WERI-Rb-1 (cell line): ENCODE measurements at regions not wholly inside any gene's neighbourhood (a gene's known extent, or its start where the extent isn't known, plus 50 kb on each side); places are given as distances from the start of the nearest gene placed in this dataset.
"Not testable (repeated sequence)": the region's sequence is repeated elsewhere in the genome, so short reads cannot be mapped to it uniquely, and the experiment has no call there.

ENCODE experiments used
- DNase-seq: peaks from one replicate; pipeline ENCODE4 v3.0.0-alpha.2; 2020
- H3K27ac ChIP-seq: fragments of 250-450 bp; sonication (Bioruptor Pico); 2 replicates; pipeline ENCODE4 v1.5.1; 2020; ENCODE audit warnings: mild to moderate bottlenecking, moderate library complexity
- H3K27me3 ChIP-seq: fragments of 250-450 bp; sonication (Bioruptor Pico); 2 replicates; pipeline ENCODE4 v1.5.1; 2021; ENCODE audit warnings: mild to moderate bottlenecking, low read depth, moderate library complexity; ENCODE audit not compliant: insufficient read depth, severe bottlenecking
- H3K36me3 ChIP-seq: fragments of 250-450 bp; sonication (Bioruptor Pico); 2 replicates; pipeline ENCODE4 v1.5.1; 2020; ENCODE audit warnings: mild to moderate bottlenecking, moderate library complexity
- H3K4me3 ChIP-seq: 2 replicates; pipeline ENCODE4 v1.5.1; 2011; ENCODE audit warnings: low read depth, mild to moderate bottlenecking, control low read depth, low read length
- H3K9me3 ChIP-seq: fragments of 250-450 bp; sonication (Bioruptor Pico); 2 replicates; pipeline ENCODE4 v1.5.1; 2021; ENCODE audit warnings: mild to moderate bottlenecking, moderate library complexity; ENCODE audit not compliant: severe bottlenecking
- TF ChIP-seq, protein P1 (sequence below): IDR thresholded peaks from 2 replicates; pipeline ENCODE4 v1.5.1; 2011; ENCODE audit warnings: low read depth, mild to moderate bottlenecking, control low read depth, inconsistent platforms, low read length

DNA sequence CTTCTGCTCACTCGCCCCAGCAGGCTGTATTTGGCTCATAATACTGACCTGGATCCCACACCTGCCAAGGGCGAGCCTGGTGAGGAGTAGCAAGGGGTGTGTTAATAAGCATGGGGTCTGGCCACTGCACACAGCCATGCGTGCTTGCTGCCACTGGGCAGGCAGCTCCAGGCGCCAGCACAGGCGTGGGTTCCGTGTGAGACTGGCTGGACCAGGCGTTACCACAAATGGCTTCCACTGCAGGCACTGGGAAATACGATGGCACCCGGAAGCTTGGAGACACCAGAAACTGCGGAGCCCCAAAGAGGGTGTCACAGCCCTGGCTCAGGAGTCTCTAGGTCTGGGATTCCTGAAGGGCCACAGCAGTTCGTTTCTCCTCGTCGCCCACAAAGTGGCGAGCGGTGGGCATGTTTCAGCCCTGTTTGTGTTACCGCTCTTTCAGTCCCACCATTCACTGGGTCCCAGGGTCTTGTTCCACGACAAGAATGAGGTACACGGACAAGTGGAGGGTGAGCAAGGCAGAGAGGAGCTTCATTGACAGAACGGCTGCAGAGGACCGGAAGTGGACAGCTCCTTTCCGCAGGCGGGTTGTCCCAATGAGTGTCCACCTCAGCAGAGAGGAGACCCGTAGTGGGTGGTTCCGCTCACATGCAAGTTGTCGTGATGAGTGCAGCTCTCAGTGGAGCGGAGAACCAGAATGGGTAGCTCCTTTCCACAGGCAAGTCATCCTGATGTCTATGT, 428.9 kb downstream of the EPHA5 start:
- Histone ChIP-seq H3K27me3 (no peaks in the 10 kb centered on the region), H3K36me3 (no peaks in the 10 kb centered on the region), H3K4me3 (no peak overlapping the region), H3K9me3 (no peaks in the 10 kb centered on the region), H3K27ac (no peak overlapping the region)
- TF ChIP-seq, protein P1, sequence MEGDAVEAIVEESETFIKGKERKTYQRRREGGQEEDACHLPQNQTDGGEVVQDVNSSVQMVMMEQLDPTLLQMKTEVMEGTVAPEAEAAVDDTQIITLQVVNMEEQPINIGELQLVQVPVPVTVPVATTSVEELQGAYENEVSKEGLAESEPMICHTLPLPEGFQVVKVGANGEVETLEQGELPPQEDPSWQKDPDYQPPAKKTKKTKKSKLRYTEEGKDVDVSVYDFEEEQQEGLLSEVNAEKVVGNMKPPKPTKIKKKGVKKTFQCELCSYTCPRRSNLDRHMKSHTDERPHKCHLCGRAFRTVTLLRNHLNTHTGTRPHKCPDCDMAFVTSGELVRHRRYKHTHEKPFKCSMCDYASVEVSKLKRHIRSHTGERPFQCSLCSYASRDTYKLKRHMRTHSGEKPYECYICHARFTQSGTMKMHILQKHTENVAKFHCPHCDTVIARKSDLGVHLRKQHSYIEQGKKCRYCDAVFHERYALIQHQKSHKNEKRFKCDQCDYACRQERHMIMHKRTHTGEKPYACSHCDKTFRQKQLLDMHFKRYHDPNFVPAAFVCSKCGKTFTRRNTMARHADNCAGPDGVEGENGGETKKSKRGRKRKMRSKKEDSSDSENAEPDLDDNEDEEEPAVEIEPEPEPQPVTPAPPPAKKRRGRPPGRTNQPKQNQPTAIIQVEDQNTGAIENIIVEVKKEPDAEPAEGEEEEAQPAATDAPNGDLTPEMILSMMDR: no peak
- no peak for DNase-seq

DNA sequence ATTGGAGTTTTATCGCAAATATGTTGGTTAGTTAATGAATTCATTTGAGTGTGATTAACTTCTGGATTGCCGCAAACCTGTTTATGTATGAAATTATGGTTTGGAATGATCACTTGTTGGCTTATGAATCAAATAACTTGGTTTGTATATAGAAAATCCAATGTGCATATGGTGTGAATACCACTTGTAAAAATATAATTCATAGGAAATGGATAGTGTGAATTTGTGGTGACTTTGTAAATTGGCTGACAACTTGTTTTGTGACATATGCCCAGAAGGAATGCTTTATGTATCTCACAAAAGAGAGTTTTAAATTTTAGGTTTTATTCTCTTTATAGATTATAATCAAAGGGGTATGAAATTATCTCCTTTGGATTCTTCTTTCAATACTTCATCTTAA, 436.2 kb downstream of the EPHA5 start:
- Histone ChIP-seq H3K27ac (no peak overlapping the region), H3K36me3 (no peaks in the 10 kb centered on the region), H3K4me3 (no peak overlapping the region), H3K9me3 (no peaks in the 10 kb centered on the region), H3K27me3 (no peaks in the 10 kb centered on the region)
- DNase-seq: no peak
- TF ChIP-seq, protein P1: no peak

DNA sequence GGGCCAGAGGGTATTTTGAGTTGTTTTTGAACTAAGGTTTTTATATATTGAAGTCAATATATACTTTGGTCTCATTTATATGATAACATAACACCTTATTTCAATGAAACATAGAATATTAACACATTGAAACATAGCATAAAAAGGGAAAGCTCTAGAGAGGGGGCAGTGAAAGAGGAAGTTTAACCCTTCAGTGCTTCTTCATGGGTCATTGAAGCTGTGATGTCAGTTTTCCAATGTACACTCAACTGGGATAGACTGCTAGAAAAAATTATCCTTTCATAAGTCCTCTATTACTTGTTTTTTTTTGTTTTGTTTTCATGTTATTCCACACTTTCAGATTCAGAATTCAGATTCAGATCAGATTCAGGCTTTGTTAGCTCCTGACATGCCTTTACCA, 442.7 kb downstream of the EPHA5 start:
- no peaks in the 10 kb centered on the region for H3K9me3 ChIP-seq
- TF ChIP-seq, protein P1: no peak
- H3K27me3 ChIP-seq: no peaks in the 10 kb centered on the region
- H3K4me3 ChIP-seq: no peak overlapping the region
- H3K36me3 ChIP-seq: no peaks in the 10 kb centered on the region
- H3K27ac ChIP-seq: no peak overlapping the region
- no peak for DNase-seq

DNA sequence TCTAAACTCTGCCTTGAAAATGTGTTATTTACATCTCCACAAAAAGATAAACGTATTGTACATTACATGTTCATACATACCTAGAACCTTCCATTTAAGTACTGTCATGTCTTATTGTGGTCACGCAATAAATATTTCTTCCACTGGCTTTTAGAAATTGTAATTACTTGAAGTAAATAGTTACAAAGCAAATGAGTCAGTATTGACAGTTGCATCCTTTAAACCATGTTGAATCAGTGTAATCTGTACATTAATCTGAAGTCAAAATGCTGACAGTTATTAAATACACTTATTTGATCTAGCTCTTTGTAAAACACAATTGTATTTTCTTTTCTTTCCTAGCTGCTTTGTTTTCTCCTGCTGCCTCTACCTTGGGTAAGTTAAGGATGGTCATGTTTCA, 446.7 kb downstream of the EPHA5 start:
- Histone ChIP-seq H3K36me3 (no peaks in the 10 kb centered on the region), H3K27ac (no peak overlapping the region), H3K27me3 (no peaks in the 10 kb centered on the region), H3K9me3 (no peaks in the 10 kb centered on the region), H3K4me3 (no peak overlapping the region)
- TF ChIP-seq, protein P1: no peak
- no peak for DNase-seq

DNA sequence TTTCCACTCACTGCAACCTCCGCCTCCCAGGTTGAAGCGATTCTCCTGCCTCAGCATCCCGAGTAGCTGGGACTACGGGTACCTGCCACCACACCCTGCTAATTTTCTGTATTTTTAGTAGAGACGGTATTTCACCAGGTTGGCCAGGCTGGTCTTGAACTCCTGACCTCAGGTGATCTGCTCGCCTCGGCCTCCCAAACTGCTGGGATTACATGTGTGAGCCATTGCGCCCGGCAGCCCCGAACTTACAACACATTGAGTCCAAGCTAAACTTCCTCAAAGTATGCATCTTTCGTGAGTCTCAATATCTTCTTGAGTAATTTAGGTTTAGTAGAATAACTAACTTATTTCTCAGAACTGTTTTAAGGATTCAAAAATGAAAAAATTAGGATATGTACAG, 447.2 kb downstream of the EPHA5 start:
- not testable (repeated sequence) for DNase-seq, H3K36me3 ChIP-seq, H3K27ac ChIP-seq, H3K9me3 ChIP-seq, H3K4me3 ChIP-seq, H3K27me3 ChIP-seq

DNA sequence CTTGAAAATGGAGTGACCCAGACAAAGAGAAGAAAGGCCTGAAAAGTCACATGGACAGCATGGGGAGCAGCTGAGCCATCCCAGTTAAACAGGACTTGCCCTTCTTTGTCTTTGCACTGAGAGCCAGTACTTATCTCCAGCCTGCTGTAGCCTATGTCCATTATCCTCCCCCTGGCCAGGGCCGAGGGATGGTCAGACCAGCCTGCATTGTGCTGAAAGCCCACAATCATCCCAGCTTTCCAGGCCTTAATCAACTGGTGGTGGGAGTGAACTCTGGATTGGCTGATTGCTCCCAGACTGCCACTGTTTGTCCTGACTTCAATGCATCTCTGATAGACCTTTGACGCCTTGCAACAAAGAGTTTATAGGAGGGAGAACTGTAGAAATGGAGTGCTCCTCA, 453.1 kb downstream of the EPHA5 start:
- TF ChIP-seq, protein P1: no peak
- Histone ChIP-seq H3K4me3 (no peak overlapping the region), H3K27ac (no peak overlapping the region), H3K9me3 (no peaks in the 10 kb centered on the region), H3K27me3 (no peaks in the 10 kb centered on the region), H3K36me3 (no peaks in the 10 kb centered on the region)
- DNase-seq: no peak
